Activated CD4-positive, CD25-positive, alpha-beta regulatory T cell treated with anti-CD3 and anti-CD28 coated beads, Interleukin-2, amount 50 U/mL, for 16 hours (primary cell): ENCODE measurements at regions not wholly inside any gene's neighbourhood (a gene's known extent, or its start where the extent isn't known, plus 50 kb on each side); places are given as distances from the start of the nearest gene placed in this dataset.
"Not testable (repeated sequence)": the region's sequence is repeated elsewhere in the genome, so short reads cannot be mapped to it uniquely, and the experiment has no call there.

Experiments
- DNase-seq: peaks from one replicate; pipeline ENCODE4 v3.0.0-alpha.2; 2020; ENCODE audit warnings: low read depth, low spot score

DNA sequence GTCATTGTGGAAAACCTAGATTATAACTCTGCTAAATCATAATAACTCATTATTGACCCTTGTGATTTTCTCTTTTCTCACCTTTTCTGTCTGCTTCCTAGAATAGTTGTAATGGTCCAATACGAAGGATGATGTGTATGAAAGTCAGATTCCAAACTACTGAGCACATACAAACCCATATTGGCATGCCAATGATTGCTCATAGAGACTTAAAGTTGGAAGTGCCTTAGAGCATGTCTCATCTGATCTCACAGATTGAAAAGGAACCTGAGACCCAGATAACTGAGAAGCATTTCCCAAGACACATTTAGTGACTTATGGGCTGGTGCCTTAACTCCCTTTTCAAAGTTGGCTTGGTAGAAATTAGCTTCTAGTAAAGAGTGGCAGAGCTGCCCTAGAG, 594.3 kb downstream of the REEP3 start:
- DNase-seq: no peak

DNA sequence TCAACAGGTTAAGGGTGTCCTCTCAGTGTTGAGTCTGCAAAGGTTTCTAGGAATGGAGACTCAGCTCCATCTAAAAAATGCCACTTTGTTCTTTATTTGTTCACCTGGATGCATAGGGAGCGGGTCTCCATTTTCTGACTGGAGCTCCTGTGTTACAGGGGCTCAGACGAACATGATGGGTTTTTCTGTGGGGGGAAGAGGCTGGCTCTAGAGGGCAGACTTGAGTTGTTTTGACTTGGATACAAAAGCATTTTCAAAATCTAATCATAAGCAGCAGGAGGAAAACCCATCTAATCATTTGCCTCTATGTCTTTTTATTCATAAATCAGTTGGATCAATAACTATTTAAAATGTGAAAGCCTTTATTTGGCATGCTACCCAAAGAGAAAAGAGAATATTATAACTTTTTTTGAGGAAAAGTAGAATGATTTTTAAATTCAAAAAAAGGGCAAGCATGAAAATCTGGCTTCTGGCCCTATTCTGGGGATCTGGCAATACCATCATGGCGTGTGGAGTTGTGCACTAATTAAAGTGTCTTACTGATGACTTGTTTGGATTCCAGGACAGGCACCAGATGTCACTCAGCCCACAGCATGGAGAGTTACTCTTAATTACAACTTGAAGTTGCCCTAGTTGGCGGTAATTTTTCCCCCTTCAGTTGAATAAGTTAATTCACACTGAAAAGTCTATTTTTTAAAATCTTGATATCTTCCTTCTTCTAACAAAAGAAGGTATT, 594.9 kb downstream of the REEP3 start:
- DNase-seq: no peak

DNA sequence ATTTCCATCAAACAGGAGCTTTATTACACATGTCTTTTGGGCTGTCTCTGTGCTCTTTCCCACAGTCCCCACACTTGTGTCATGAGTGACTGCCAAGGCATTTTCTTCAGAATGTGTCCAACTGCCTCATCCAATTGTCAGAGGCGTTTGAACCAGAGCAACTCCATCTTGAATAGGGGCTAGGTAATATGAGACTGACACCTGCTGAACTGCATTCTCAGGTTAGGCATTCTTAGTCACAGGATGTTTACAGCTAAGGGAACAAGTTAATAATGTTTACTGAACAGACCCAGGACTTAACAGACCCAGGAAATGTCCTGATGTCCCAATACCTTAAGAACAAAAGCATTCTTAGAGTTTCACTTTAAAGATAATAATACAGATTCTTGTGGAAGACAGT, 595.5 kb downstream of the REEP3 start:
- DNase-seq: no peak

DNA sequence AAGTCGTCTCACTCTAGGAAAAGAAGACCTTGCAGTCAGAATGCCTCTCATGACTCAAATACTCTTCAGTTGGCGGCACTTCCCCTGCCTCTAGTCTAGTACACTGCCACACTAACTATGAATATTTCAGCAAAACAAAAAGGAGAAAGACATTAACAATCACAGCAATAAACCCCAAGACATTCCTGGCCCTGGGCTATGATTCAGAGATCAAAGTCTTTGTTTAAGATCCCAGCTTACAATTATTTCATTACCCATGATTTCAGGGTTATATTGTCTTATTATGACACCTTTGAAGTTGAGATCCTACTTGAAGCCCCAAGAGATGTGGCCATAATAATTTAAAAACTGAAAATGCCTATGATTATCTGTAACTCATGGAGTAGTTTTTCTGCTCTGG, 597.5 kb downstream of the REEP3 start:
- DNase-seq: no peak

DNA sequence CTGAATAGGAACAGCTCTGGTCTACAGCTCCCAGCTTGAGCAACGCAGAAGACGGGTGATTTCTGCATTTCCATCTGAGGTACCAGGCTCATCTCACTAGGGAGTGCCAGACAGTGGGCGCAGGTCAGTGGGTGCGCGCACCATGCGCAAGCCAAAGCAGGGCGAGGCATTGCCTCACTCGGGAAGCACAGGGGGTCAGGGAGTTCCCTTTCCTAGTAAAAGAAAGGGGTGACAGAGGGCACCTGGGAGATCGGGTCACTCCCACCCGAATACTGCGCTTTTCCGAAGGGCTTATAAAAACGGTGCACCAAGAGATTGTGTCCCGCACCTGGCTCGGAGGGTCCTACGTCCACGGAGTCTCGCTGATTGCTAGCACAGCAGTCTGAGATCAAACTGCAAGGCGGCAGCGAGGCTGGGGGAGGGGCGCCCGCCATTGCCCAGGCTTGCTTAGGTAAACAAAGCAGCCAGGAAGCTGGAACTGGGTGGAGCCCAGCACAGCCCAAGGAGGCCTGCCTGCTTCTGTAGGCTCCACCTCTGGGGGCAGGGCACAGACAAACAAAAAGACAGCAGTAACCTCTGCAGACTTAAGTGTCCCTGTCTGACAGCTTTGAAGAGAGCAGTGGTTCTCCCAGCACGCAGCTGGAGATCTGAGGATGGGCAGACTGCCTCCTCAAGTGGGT, 599.2 kb downstream of the REEP3 start:
- not testable (repeated sequence) for DNase-seq

DNA sequence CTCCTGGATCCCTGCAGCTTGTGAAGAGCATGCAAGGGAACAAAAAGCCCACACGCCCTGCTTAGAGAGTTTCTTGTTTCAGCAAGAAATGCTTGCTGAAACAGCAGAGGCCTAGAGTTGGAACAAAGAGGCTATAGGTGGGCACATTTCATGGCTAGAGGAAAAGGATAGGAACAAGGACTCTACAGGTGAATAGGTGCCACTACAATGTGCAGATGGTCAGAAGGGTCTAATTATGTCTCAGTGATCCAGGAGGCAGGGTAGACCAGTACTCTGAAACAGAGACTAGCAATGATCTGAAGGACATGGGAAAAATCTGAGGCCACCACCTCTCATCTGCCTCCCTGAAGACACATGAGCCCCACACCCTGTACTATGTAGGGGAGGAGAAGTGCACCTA, 609.0 kb downstream of the REEP3 start:
- no peak for DNase-seq

DNA sequence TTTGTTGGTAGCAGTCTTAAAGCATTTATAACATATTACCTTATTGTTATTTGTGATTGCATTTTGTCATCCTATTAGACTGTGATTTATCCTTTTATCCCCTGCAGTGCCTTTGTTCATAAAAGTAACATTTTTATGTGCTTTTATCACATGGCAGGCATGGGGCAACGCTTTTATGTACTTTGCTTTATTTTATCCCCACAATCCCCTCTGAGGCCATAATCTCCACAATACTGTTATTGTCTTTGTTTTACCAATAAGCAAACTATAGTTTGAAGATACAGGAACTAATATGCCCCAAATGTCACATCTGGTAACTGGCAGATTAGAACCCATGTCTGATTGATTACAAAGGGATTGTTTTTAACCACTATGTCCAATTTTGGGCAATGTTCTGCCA, 613.5 kb downstream of the REEP3 start:
- DNase-seq: no peak

DNA sequence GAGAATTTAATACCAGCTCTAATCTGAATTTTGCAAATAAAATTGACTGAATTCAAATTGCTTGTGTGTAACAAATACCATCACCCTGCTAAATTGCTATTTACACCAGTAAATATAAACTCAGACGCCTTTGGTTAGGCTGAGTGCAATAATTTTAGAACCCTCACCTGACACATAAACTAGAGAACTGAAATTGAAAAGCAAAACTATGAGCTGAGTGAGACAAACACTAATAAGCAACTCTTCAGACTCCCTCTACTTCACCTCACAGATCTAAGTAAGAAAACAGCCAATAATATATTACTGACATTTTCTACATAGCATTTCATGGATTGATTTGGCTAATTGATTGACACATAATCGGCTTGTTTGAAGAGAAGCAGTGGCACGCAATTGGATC, 621.2 kb downstream of the REEP3 start:
- DNase-seq: no peak

DNA sequence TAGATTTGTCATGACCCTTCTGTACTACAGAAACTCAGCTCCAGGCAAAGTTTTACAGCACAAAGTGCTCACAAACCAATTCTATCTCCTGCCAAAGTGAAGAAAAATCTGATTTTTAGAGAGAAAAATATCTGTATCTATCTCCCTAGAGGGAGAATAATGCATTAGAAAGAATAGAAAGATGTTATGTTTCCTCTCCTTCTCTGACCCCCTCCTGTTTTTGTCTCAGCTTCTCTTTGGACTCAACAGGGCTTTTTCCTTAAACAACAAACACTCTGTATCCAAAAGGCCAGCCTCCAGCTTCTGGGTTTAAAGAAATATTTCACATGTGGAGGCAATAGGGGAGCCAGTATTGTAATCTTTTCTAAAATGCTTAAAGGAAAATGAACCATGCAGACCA, 627.4 kb downstream of the REEP3 start:
- no peak for DNase-seq

DNA sequence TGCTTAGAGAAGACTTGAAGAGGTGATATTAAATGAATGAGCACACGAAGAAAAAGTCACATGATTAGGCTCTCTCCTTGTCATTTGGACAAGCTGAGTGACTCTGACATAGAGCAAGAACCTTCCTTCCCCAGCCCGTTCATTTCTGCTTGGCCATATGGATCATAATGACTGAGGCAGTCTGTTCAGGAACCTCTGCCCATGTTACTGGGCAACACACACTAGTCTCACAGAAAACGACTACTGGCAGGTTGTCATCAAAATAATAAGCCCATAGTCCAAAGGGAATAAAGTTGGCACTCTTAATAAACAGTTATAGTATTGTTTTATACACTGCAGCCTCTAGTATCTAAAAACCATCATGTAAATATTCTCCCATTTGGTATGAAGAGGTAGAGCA, 635.0 kb downstream of the REEP3 start:
- DNase-seq: no peak

DNA sequence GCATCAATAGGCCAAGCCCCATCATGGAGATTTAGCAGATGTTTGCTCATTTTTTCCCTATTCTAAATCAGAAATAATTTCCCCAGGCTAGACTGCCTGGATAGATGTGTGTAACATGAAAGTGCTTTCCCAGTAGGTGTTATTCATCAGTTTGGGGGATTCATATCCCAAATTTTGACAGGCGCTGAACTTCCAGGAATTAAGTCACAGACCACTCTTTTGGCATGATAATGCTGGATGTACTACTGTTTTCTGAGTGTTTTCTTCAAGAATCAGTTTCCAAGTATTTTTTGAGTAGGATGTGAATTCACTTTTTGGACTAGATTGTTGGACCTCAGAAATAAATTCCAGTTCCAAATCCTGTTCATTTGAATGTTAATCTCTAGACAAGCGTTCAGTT, 637.4 kb downstream of the REEP3 start:
- DNase-seq: no peak

DNA sequence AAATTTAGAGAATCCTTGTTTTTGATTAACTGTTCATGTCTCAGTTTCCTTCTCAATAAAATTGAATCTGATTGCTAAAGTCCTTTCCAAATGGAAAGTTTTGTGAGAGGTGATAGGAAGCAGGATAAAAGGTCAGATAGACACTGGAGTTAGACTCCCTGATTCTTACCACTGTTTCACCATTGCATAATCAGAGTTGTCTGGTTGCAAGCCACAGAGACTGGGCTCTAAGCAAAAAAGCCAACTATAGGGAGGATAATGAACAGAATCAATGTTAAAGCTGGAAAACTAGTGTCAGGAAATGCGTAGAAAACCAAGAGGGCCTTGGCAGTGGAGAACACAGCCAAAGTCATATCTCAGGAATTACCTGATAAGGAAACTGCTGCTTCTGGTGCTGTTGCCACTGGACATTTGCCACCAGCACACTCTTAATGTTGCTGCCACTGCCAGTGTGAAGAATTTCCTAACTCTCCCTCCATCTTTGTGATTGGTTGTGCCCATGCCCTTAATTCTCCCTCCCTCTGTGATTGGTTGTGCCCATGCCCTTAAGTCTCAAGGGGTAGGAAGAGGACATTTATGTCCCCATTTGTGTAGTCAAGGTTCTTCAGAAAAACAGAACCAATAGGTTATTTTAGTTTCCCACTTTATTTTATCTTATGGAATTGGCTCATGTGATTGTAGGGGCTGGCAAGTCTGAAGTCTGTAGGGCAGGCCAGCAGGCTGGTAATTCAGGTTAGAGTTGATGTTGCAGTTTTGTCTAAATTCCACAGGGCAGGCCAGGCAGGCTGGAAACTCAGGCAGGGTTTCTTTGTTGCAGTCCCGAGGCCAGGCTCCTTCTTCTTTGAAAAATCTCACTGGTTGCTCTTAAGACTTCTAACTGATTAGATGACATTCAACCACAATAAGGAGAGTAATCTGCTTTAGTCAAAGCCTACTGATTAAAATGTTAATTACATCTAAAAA, 639.0 kb downstream of the REEP3 start:
- no peak for DNase-seq

DNA sequence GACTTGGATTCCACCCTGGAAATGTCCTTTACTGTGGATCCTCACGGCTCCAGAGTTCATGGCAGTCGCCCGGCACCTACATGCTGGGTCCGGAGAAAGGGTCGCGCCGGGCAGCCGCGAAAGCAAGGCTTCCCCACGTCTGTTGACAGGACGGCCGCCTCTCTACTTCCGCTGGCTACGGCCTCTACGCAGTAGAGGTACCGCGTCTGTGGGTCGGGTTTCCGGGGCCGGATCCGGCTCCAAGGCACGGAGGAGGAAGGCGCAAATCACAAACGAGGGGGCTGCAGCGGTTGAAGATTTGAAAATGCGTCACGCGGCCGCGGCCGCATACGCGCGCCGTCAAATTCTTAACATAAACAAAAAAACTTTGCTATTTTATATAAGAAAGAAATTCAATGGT, 649.6 kb downstream of the REEP3 start:
- no peak for DNase-seq

DNA sequence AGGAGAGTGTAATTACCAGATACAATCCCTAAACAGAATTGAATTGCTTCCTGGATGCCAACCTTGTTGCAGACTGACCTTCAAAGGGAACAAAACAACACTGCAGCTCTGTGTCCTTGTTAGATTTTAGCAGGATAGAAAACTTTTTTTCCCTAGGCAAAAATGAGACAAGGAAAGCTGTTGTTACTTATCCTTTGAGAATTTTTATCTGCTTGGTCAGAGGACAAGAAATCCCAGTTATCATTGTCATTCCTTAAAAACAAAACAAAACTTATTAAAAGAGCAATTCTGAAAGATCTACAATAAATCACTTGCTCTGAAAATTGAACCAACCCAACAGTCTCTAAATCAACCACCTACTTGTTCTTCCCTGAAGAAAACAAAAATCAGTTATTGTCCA, 652.6 kb downstream of the REEP3 start:
- no peak for DNase-seq

DNA sequence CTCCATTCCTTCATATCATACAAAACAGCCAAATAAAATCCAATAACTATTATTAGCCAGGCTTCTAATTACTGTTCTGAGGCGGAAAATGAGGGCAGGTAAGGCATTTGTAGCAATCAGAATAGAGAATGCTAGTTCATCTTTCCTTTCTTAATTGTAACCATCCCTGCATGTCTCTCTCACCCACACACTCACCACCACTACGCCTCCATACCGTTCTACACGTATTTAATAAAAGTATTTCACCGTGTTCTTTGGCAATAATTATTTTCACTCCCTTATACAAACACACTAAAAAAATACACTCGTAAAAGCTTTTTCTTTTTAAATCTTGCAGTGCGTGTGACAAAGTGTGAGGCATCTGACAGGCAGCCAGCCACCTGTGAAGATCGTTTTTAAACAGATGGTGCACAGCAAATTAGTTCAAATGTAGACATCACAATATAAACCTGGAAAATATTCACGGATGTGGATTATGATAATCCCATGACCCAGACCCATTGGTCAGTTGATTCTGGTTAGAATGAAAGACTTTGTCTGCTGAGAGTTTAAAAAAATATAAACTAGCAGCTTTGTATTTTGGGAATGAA, 653.6 kb downstream of the REEP3 start:
- DNase-seq: no peak

DNA sequence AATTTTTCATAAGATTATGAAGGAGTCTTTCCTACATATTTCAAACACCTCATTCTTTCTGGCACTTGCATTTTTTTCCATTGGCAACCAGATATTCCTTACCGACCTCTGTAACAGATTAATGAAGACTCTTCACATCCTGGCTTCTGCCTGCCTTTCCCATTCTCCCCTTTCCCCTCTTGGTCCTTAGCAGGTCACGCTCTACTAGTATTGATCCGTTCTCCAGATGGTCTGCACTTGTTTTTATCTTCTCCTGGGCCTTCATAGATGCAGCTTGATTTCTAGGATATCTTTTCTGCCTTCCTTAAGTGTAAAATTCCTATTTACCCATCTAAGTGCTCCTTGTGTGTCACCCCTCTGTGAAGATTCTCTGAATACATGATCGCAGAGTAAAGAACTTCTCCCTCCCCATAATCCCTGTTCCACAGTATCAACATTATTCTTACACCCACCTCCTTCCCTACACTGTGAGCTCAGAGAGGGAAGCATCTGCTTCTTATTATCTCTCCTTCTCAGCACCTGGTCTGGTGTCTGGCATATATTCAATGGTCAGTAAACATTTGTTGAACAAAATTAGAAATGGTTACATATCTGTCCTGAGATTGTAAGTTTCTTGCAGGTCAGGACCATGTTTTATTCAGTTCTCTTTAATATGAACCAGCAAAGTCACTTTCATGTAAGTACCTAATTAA, 654.2 kb downstream of the REEP3 start:
- no peak for DNase-seq

DNA sequence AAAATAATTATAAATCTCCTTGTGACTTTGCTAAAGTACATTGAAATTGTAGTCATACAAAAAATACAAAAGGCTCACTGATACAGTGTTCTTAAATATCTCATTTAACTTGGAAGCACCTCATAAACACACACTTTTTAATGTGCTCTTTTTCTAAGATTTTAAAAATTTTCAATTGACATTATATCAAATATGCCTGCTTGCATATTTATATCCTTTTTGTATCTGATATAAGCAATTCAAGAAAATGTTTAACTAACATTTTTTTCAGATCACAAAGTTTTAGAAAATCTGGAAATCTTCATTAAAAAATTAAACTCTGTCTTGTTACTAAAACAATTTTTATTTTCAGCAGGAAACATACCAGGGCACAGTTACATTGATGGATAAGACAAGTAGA, 661.5 kb downstream of the REEP3 start:
- no peak for DNase-seq

DNA sequence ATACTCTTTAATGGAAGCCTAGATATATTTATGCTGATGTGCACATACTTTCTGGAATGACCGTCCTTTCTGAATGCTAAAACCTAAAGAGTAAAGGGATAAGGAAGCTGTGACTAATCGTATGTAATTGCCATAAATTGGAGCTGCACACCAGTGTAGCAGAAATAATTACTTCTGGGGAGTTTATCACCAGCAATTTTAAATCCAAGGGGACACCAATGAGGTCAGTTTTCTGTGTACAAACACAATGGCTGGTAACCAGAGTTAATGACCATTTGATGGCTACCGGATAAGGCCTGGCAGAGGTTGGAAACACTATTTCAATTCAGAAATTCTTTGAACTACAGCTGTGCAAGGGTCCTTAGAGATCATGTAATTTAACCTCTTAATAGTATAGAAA, 670.1 kb downstream of the REEP3 start:
- no peak for DNase-seq

DNA sequence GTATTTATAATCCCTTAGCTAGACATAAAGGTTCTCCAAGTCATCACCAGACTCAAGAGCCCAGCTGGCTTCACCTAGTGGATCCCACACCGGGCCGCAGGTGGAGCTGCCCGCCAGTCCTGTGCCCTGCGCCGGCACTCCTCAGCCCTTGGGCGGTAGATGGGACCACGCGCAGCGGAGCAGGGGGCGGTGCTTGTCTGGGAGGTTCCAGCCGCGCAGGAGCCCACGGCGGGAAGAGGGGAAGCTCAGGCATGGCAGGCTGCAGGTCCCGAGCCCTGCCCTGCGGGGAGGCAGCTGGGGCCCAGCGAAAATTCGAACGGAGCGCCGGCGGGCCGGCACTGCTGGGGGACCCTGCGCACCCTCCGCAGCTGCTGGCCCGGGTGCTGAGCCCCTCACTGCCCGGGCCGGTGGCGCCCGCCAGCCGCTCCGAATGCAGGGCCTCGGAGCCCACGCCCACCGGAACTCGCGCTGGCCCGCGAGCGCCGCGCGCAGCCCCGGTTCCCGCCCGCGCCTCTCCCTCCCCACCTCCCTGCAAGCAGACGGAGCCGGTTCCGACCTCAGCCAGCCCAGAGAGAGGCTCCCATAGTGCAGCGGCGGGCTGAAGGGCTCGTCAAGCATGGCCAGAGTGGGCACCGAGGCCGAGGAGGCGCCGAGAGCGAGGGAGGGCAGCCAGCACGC, 675.6 kb downstream of the REEP3 start:
- no peak for DNase-seq

DNA sequence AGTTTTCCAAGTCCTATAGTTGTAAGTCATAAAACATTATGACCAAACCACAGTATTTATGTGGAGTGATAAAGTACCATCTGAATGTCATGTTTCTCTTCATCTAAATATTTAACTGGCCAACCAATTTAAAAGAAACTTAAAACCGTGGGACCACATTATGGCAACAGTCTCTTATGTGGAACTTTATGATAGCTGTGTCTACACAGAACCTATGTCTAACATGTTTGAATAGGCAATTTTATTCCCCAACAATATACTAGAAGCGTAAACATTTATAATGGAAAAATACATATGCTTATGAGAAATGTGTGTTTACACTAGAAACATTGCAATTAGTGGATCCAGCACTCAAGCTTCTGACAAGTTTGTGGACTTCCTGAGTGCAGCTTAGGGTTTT, 680.7 kb downstream of the REEP3 start:
- DNase-seq: no peak

DNA sequence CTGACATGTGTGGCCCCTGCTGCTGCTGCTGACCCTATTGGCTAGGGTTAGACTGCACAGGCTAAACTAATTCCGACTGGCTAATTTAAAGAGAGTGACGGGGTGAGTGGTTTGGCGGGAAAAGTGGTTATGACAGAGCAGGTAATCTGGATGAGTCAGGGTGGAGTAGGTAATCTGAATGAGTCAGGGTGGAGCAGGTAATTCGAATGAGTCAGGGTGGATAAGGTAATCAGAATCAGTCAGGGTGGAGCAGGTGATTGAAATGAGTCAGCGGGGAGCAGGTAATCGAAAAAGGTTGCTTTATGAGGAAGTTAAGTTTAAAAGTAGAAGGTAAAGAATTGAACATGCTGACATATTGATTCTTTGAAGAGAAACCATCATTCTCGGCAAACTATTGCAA, 683.3 kb downstream of the REEP3 start:
- DNase-seq: not testable (repeated sequence)
